22Rv1 (cell line): ENCODE measurements at regions not wholly inside any gene's neighbourhood (a gene's known extent, or its start where the extent isn't known, plus 50 kb on each side); places are given as distances from the start of the nearest gene placed in this dataset.

Source experiments
- CTCF ChIP-seq: fragments of 450-650 bp; IDR thresholded peaks from 2 replicates; pipeline ENCODE4 v1.5.1; 2017; ENCODE audit warnings: mild to moderate bottlenecking
- ZFX ChIP-seq: fragments of 450-650 bp; IDR thresholded peaks from 2 replicates; pipeline ENCODE4 v1.6.1; 2017; ENCODE audit warnings: antibody characterized with exemption, borderline replicate concordance

- no peak for TF ChIP-seq CTCF
- TF ChIP-seq ZFX, result no peak
These were observed 452.5 kb upstream of the ARGLU1 start for GRCh38 chr13:107020393-107020792.
